PC-3 (cell line): ENCODE measurements at regions not wholly inside any gene's neighbourhood (a gene's known extent, or its start where the extent isn't known, plus 50 kb on each side); places are given as distances from the start of the nearest gene placed in this dataset.
"Not testable (repeated sequence)": the region's sequence is repeated elsewhere in the genome, so short reads cannot be mapped to it uniquely, and the experiment has no call there.

Experiments used
- ATAC-seq: fragments of 200-7000 bp; cut with Tn5 transposase; 2 replicates; pipeline ENCODE4 v1.9.1; 2020; ENCODE audit warnings: mild to moderate bottlenecking, moderate library complexity
- BruUV-seq: library from RNA; stranded (reverse); fragments of 400-500 nt; replicated peaks from 2 replicates; lab custom pipeline; 2021; lab: Mats Ljungman, UMichigan
- CTCF ChIA-PET: fragments of 300-600 bp; sonication (Branson Sonifier 250); formaldehyde crosslinking; loops from one replicate; lab custom pipeline; 2022; ENCODE audit warnings: antibody characterized with exemption; lab: Charles Lee
- POLR2A ChIA-PET: fragments of 300-600 bp; sonication (Branson Sonifier 250); formaldehyde crosslinking; loops from one replicate; lab custom pipeline; 2022; ENCODE audit warnings: antibody characterized with exemption; ENCODE audit not compliant: unreplicated experiment; lab: Charles Lee
- DNase-seq: peaks from one replicate; pipeline ENCODE4 v3.0.0-alpha.2; 2015
- H2AFZ ChIP-seq: fragments of 300-600 bp; sonication (generic); 2 replicates; pipeline ENCODE4 v1.6.0; 2016; ENCODE audit warnings: antibody characterized with exemption, low read length
- H3F3A ChIP-seq: fragments of 300-600 bp; sonication (generic); one replicate; pipeline ENCODE4 v1.6.0; 2017; ENCODE audit warnings: antibody characterized with exemption, low read length, control low read depth, mild to moderate bottlenecking; ENCODE audit not compliant: unreplicated experiment
- H3K27ac ChIP-seq: fragments of 300-600 bp; sonication (generic); 2 replicates; pipeline ENCODE4 v1.5.1; 2016; ENCODE audit warnings: mild to moderate bottlenecking, low read length
- H3K27me3 ChIP-seq: fragments of 300-600 bp; sonication (generic); 2 replicates; pipeline ENCODE4 v1.6.1; 2016; ENCODE audit warnings: low read length, mixed read lengths
- H3K36me3 ChIP-seq: fragments of 300-600 bp; sonication (generic); 2 replicates; pipeline ENCODE4 v1.6.1; 2016; ENCODE audit warnings: low read depth, mixed run types, low read length, mixed read lengths
- H3K4me1 ChIP-seq: fragments of 300-600 bp; sonication (generic); 2 replicates; pipeline ENCODE4 v1.5.1; 2016; ENCODE audit warnings: low read length; ENCODE audit not compliant: insufficient read depth
- H3K4me2 ChIP-seq: fragments of 300-600 bp; sonication (generic); 2 replicates; pipeline ENCODE4 v1.6.0; 2016; ENCODE audit warnings: low read length
- H3K4me3 ChIP-seq: fragments of 300-600 bp; sonication (generic); 2 replicates; pipeline ENCODE4 v1.5.1; 2016; ENCODE audit warnings: mild to moderate bottlenecking, low read length, mixed read lengths
- H3K79me2 ChIP-seq: fragments of 300-600 bp; sonication (generic); 2 replicates; pipeline ENCODE4 v1.6.1; 2017; ENCODE audit warnings: low read length, mixed read lengths
- H3K9ac ChIP-seq: fragments of 300-600 bp; sonication (generic); 2 replicates; pipeline ENCODE4 v1.6.0; 2016; ENCODE audit warnings: mild to moderate bottlenecking, low read length
- H3K9me2 ChIP-seq: fragments of 300-600 bp; sonication (generic); replicated peaks from 2 replicates; pipeline ENCODE4 v1.6.1; 2016; ENCODE audit warnings: mixed run types, low read length, mixed read lengths
- H3K9me3 ChIP-seq: fragments of 300-600 bp; sonication (generic); 2 replicates; pipeline ENCODE4 v1.6.1; 2016; ENCODE audit warnings: low read length, mixed read lengths
- H4K20me1 ChIP-seq: fragments of 300-600 bp; sonication (generic); 2 replicates; pipeline ENCODE4 v1.6.1; 2016; ENCODE audit warnings: low read length, mixed read lengths
- EZH2 ChIP-seq: fragments of 300-600 bp; sonication (generic); IDR thresholded peaks from one replicate; pipeline ENCODE4 v1.6.1; 2017; ENCODE audit warnings: antibody characterized with exemption, mild to moderate bottlenecking, low read length; ENCODE audit not compliant: unreplicated experiment
- EZH2phosphoT487 ChIP-seq: fragments of 300-600 bp; sonication (generic); IDR thresholded peaks from 2 replicates; pipeline ENCODE4 v1.6.1; 2018; ENCODE audit warnings: mild to moderate bottlenecking, antibody characterized with exemption, low read length, borderline replicate concordance
- intact Hi-C: fragments of 100-400 bp; cut with micrococcal nuclease; formaldehyde crosslinking; loops from 2 replicates; pipeline ENCODE4 v1.9.0; 2023
- TF ChIP-seq, protein P1 (sequence below): fragments of 300-600 bp; sonication (generic); conservative IDR thresholded peaks from 2 replicates; pipeline ENCODE4 v1.5.1; 2017; ENCODE audit warnings: antibody characterized with exemption, low read depth, mild to moderate bottlenecking, low read length

DNA sequence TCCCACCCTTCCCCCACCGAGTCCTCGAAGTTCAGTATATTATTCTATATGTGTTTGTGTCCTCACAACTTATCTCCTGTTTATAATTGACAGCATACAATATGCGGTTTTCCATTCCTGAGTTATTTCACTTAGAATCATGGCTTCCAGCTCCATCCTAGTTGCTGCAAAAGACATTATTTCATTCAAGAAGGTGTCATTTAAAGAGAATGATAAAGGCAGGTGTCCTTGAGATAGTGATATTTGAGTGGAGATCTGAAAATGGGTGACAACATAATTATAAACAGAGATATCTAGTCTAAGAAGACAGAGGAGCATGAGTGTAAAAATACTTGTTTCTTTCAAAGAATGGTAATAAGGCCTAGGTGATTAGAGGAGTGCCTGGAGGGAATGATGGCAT, 876.8 kb downstream of the SLC6A15 start:
- DNase-seq (no peak), ATAC-seq (no peak)
- Histone ChIP-seq H3K36me3 (no peaks in the 10 kb centered on the region), H3K79me2 (no peaks in the 10 kb centered on the region), H3K4me2 (no peak overlapping the region), H3K4me1 (no peaks in the 10 kb centered on the region), H3K27ac (no peak overlapping the region), H4K20me1 (no peaks in the 10 kb centered on the region), H3K27me3 (no peaks in the 10 kb centered on the region), H3K9me3 (no peaks in the 10 kb centered on the region), H3K9me2 (no peaks in the 10 kb centered on the region), H3K9ac (no peak overlapping the region), H2AFZ (no peak overlapping the region), H3F3A (no peaks in the 10 kb centered on the region), H3K4me3 (no peak overlapping the region)
- POLR2A ChIA-PET: no interaction called here
- TF ChIP-seq EZH2phosphoT487 (no peak), EZH2 (no peak)
- TF ChIP-seq, protein P1, sequence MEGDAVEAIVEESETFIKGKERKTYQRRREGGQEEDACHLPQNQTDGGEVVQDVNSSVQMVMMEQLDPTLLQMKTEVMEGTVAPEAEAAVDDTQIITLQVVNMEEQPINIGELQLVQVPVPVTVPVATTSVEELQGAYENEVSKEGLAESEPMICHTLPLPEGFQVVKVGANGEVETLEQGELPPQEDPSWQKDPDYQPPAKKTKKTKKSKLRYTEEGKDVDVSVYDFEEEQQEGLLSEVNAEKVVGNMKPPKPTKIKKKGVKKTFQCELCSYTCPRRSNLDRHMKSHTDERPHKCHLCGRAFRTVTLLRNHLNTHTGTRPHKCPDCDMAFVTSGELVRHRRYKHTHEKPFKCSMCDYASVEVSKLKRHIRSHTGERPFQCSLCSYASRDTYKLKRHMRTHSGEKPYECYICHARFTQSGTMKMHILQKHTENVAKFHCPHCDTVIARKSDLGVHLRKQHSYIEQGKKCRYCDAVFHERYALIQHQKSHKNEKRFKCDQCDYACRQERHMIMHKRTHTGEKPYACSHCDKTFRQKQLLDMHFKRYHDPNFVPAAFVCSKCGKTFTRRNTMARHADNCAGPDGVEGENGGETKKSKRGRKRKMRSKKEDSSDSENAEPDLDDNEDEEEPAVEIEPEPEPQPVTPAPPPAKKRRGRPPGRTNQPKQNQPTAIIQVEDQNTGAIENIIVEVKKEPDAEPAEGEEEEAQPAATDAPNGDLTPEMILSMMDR: no peak
- intact Hi-C loops: no loop called here
- CTCF ChIA-PET: no interaction called here
- BruUV-seq: no TSS peak

DNA sequence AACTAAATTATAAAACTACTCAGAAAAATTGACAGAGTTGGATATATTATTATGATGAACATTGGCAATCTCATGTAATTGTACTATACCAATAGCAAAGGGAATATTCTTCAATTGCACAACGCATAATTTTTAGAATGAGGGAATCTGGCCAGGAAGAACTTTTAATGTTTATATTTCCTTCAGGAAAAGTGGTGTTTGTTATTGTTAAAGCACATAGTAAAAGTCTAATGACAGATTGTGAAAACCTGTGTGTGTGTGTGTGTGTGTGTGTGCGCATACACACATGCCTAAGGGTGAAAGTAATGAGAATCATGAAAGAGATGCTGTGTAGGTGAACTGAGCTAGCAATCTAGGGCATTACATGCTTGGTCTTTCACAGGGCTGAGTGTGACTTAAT, 877.7 kb downstream of the SLC6A15 start:
- no peaks in the 10 kb centered on the region for H4K20me1 ChIP-seq
- POLR2A ChIA-PET: no interaction called here
- H3K9me3 ChIP-seq: no peaks in the 10 kb centered on the region
- intact Hi-C loops: no loop called here
- no peak overlapping the region for H3K27ac ChIP-seq
- H3K4me3 ChIP-seq: no peak overlapping the region
- no peak overlapping the region for H3K9ac ChIP-seq
- TF ChIP-seq EZH2phosphoT487 (no peak), EZH2 (no peak)
- TF ChIP-seq, protein P1: no peak
- H3K79me2 ChIP-seq: no peaks in the 10 kb centered on the region
- H3K27me3 ChIP-seq: no peaks in the 10 kb centered on the region
- BruUV-seq: no TSS peak
- H3F3A ChIP-seq: no peaks in the 10 kb centered on the region
- CTCF ChIA-PET: no interaction called here
- no peak overlapping the region for H2AFZ ChIP-seq
- DNase-seq (no peak), ATAC-seq (no peak)
- H3K9me2 ChIP-seq: no peaks in the 10 kb centered on the region
- H3K4me1 ChIP-seq: no peaks in the 10 kb centered on the region
- no peak overlapping the region for H3K4me2 ChIP-seq
- H3K36me3 ChIP-seq: no peaks in the 10 kb centered on the region

DNA sequence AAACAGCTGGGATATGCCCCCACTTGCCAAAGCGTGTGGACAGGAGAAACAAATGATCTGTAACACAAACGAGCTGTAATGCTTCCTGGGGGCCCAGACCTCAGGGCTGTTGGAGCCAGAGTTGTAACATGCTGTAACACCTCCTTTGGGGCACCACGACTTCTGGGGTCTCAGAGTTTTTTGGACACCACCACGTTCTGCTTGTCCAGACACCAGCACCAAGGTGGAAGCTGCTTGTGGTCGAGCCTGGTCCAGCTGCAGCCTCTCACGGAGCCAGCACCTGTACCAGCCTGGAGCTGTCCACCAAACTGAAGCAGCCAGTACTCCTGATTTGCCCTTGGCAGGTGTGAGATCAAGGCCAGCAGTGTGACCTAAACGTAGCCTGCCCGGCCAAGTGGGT, 879.4 kb downstream of the SLC6A15 start:
- Histone ChIP-seq H3F3A (no peaks in the 10 kb centered on the region), H3K79me2 (no peaks in the 10 kb centered on the region), H2AFZ (no peak overlapping the region), H3K4me1 (no peaks in the 10 kb centered on the region), H3K36me3 (no peaks in the 10 kb centered on the region), H3K9ac (no peak overlapping the region), H3K27me3 (no peaks in the 10 kb centered on the region), H3K4me2 (no peak overlapping the region), H3K27ac (no peak overlapping the region), H3K9me2 (no peaks in the 10 kb centered on the region), H3K9me3 (no peaks in the 10 kb centered on the region), H3K4me3 (no peak overlapping the region), H4K20me1 (no peaks in the 10 kb centered on the region)
- ChIA-PET POLR2A (no interaction called here), CTCF (no interaction called here)
- no peak for TF ChIP-seq EZH2
- TF ChIP-seq EZH2phosphoT487: no peak
- TF ChIP-seq, protein P1: no peak
- BruUV-seq: no TSS peak
- intact Hi-C loops: no loop called here
- no peak for ATAC-seq
- no peak for DNase-seq

DNA sequence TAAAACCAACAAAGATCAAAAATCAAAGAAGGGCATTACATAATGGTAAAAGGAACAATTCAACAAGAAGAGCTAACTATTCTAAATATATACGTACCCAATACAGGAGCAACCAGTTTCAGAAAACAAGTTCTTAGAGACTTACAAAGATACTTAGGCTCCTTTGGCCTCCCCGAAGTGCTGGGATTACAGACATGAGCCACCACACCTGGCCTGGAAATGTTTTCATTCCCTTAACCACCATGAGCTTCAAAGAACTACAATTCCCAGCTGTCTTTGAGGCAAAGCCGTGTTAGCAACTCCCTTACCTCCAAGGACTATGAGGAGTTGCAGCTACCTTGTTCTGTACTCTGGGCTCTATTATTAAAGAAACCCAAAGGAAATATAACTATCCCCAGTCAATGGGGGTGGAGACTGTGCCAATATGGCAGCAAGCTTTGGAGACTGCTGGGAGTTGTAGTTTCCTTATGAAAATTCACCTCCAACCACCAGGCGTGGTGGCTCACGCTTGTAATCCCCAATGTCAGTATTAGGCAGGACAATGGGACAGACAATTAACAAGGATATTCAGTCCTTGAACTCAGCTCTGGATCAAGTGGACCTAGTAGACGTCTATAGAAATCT, 893.9 kb downstream of the SLC6A15 start:
- H2AFZ ChIP-seq, H4K20me1 ChIP-seq, DNase-seq, CTCF ChIA-PET, BruUV-seq, POLR2A ChIA-PET, H3K9me3 ChIP-seq, H3K79me2 ChIP-seq, H3K36me3 ChIP-seq, H3K4me2 ChIP-seq, H3K9me2 ChIP-seq, intact Hi-C loops, H3K27me3 ChIP-seq, ATAC-seq, H3K27ac ChIP-seq, H3K9ac ChIP-seq, H3K4me1 ChIP-seq, H3K4me3 ChIP-seq, H3F3A ChIP-seq: not testable (repeated sequence)
